HepG2 (cell line): ENCODE measurements at regions not wholly inside any gene's neighbourhood (a gene's known extent, or its start where the extent isn't known, plus 50 kb on each side); places are given as distances from the start of the nearest gene placed in this dataset.
A peak's percentile ranks its signal among the peaks of the same experiment; 100 is the strongest.

Experiments used
- ATAC-seq: fragments of 200-7000 bp; cut with Tn5 transposase; 3 replicates; pipeline ENCODE4 v1.9.1; 2020; ENCODE audit warnings: mild to moderate bottlenecking, moderate library complexity
- BruUV-seq: library from RNA; stranded (reverse); fragments of 400-500 nt; replicated peaks from 2 replicates; lab custom pipeline; 2021; lab: Mats Ljungman, UMichigan
- CTCF ChIA-PET: fragments of 300-600 bp; formaldehyde crosslinking; extraction: SDS; loops from one replicate; lab custom pipeline; 2021; ENCODE audit warnings: low total read pairs, inconsistent platforms, low intra/inter-chr PET ratio; lab: Yijun Ruan, JAX
- POLR2A ChIA-PET: fragments of 350-600 bp; sonication (Branson Sonifier 250); formaldehyde crosslinking; loops from one replicate; lab custom pipeline; 2020; ENCODE audit warnings: antibody characterized with exemption, inconsistent platforms; lab: Yijun Ruan, JAX
- DNase-seq: peaks from one replicate; pipeline ENCODE4 v3.0.0-alpha.2; 2015; ENCODE audit warnings: low spot score
- FAIRE-seq: peaks from 3 replicates; lab custom pipeline; 2011; peaks lifted over from hg19 to GRCh38; lab: Jason Lieb, UNC
- H2AFZ ChIP-seq: one replicate; pipeline ENCODE4 v1.6.1; 2011; ENCODE audit warnings: low read length, inconsistent platforms
- H3K27ac ChIP-seq: fragments of 300-600 bp; 3 replicates; pipeline ENCODE4 v1.8.0; 2011; ENCODE audit warnings: mixed run types, mild to moderate bottlenecking, mixed read lengths, low read length, inconsistent platforms; ENCODE audit not compliant: insufficient read depth; ENCODE audit errors: extremely low read length
- H3K27me3 ChIP-seq, 2 experiments: fragments of 200-600 bp in 1 of 2; 2 replicates in 1 of 2; 3 replicates in 1 of 2; pipeline versions ENCODE4 v1.6.0 to v1.8.0; 2011; ENCODE audit warnings: low read length in 2 of 2, mild to moderate bottlenecking in 2 of 2, moderate library complexity in 2 of 2, inconsistent platforms in 1 of 2; ENCODE audit not compliant: insufficient read depth in 2 of 2, control insufficient read depth in 1 of 2
- H3K36me3 ChIP-seq, 2 experiments: fragments of 200-600 bp in 1 of 2; replicated peaks in 1 of 2; 2 replicates in 1 of 2; 3 replicates in 1 of 2; pipeline versions ENCODE4 v1.5.1 to v1.8.0; 2011; ENCODE audit warnings: low read length in 2 of 2, inconsistent platforms in 1 of 2; ENCODE audit not compliant: insufficient read depth in 2 of 2, control insufficient read depth in 1 of 2
- H3K4me1 ChIP-seq: 2 replicates; pipeline ENCODE4 v1.5.1; 2012; ENCODE audit warnings: low read length, inconsistent platforms; ENCODE audit not compliant: insufficient read depth
- H3K4me2 ChIP-seq: 2 replicates; pipeline ENCODE4 v1.6.0; 2011; ENCODE audit warnings: low read depth, low read length, inconsistent platforms
- H3K4me3 ChIP-seq, 3 experiments: fragments of 200-600 bp in 1 of 3; sonication (generic), shearing (Covaris generic) in 1 of 3; replicated peaks in 1 of 3; 2 replicates each; pipeline ENCODE4 v1.5.1; 2011 to 2016; ENCODE audit warnings: low read length in 3 of 3, inconsistent platforms in 2 of 3, low read depth in 2 of 3, mild to moderate bottlenecking in 2 of 3, control low read depth in 1 of 3, mixed read lengths in 1 of 3; ENCODE audit not compliant: insufficient read depth in 1 of 3
- H3K79me2 ChIP-seq: one replicate; pipeline ENCODE4 v1.6.1; 2011; ENCODE audit warnings: low read length, inconsistent platforms; ENCODE audit not compliant: insufficient read depth
- H3K9ac ChIP-seq: 2 replicates; pipeline ENCODE4 v1.6.0; 2011; ENCODE audit warnings: mild to moderate bottlenecking, low read depth, low read length, inconsistent platforms; ENCODE audit not compliant: insufficient read depth
- H3K9me3 ChIP-seq: 2 replicates; pipeline ENCODE4 v1.5.1; 2012; ENCODE audit warnings: mild to moderate bottlenecking, low read length
- H4K20me1 ChIP-seq: 2 replicates; pipeline ENCODE4 v1.6.0; 2011; ENCODE audit warnings: inconsistent platforms, mild to moderate bottlenecking, low read length, moderate library complexity; ENCODE audit not compliant: insufficient read depth
- CAMTA2 ChIP-seq: sonication (generic); formaldehyde crosslinking; IDR thresholded peaks from 2 replicates; pipeline ENCODE4 v1.4.0; 2020; ENCODE audit warnings: mild to moderate bottlenecking, missing genetic modification reagents, borderline replicate concordance
- MIER3 ChIP-seq: IDR thresholded peaks from 2 replicates; pipeline ENCODE4 v1.6.1; 2016; ENCODE audit warnings: missing compliant biosample characterization, borderline replicate concordance
- MXI1 ChIP-seq: IDR thresholded peaks from 3 replicates; pipeline ENCODE4 v1.6.1; 2012; ENCODE audit warnings: low read depth, low read length, inconsistent platforms, borderline replicate concordance
- RFX1 ChIP-seq: fragments of 450-650 bp; IDR thresholded peaks from 2 replicates; pipeline ENCODE4 v1.6.1; 2017
- U2AF1 ChIP-seq: fragments of 200-400 bp; formaldehyde crosslinking; optimal IDR thresholded peaks from 2 replicates; pipeline ENCODE3; 2017; ENCODE audit warnings: mild to moderate bottlenecking, low read depth, low read length
- ZBED4 ChIP-seq: sonication (generic); formaldehyde crosslinking; IDR thresholded peaks from 2 replicates; pipeline ENCODE4 v1.4.0; 2020; ENCODE audit warnings: missing genetic modification reagents, borderline replicate concordance
- WGBS: methylation state at CpG from one replicate; pipeline ENCODE4 v1.1.6; 2017; ENCODE audit warnings: low lambda C conversion rate; 5-methylcytosine and 5-hydroxymethylcytosine counted together
- in situ Hi-C: cut with HindIII; loops from 2 replicates; pipeline ENCODE4 v1.10.0; 2017; ENCODE audit warnings: low pct_unique_long_range_greater_than_20kb; ENCODE audit not compliant: extremely low pct_ligation_motif_present
- intact Hi-C: fragments of 100-400 bp; cut with micrococcal nuclease; formaldehyde crosslinking; loops from one replicate; pipeline ENCODE4 v1.10.0; 2022; ENCODE audit not compliant: unreplicated experiment

DNA sequence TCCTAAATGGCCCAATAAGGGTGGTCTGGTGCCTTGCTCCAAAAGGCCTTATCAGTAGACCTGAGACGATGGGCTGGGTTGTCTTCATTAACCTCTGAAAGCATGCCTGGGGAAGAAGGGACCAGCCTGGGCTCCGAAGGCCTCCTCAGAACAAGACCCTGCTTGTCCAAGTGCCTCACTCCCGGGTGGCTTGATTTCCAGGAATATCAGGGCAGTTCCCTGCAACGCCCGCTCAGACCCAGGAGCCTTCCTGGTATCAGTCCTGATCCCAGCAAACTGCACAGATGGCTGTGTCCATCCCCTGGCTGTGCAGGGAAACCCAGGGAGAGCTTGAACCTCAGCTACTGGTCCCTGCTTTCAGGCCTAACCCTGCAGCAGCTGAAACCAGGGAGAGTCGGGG lies 49.9 kb upstream of the CUX1 start:
- CTCF ChIA-PET = no interaction called here
- Histone ChIP-seq H3K4me3 (no peak overlapping the region), H2AFZ (no peak overlapping the region), H3K9me3 (no peaks in the 10 kb centered on the region), H3K4me2 (peak overlapping the region; percentile 41; the same call in 1 of the 2 replicates), H3K27ac (no peak overlapping the region), H3K79me2 (no peaks in the 10 kb centered on the region), H3K4me1 (no peaks in the 10 kb centered on the region), H3K36me3 (no peaks in the 10 kb centered on the region), H4K20me1 (no peaks in the 10 kb centered on the region), H3K9ac (no peak overlapping the region), H3K27me3 (peaks cover 4 to 18% of the 10 kb centered on the region in 2 experiments; a peak in 3 of 5 replicates)
- ATAC-seq = peak; percentile 55; the same call in 2 of the 3 replicates
- no peak for DNase-seq
- 0% methylated on average over 1 of the region's 6 CpGs for WGBS
- no peak for TF ChIP-seq U2AF1
- no peak for TF ChIP-seq MIER3 (CRISPR knock-in tag)
- TF ChIP-seq RFX1 = no peak
- TF ChIP-seq ZBED4 (CRISPR knock-in tag) = no peak
- no peak for TF ChIP-seq CAMTA2 (CRISPR knock-in tag)
- TF ChIP-seq MXI1 = no peak
- intact Hi-C loops = no loop called here
- POLR2A ChIA-PET = no interaction called here
- no TSS peak for BruUV-seq
- in situ Hi-C loops = no loop called here
- no peak for FAIRE-seq
